COR-L47 (cell line): ENCODE measurements at regions not wholly inside any gene's neighbourhood (a gene's known extent, or its start where the extent isn't known, plus 50 kb on each side); places are given as distances from the start of the nearest gene placed in this dataset.
A peak's percentile ranks its signal among the peaks of the same experiment; 100 is the strongest.

Experiments
- DNase-seq: peaks from one replicate; lab custom pipeline; 2025; lab: John Stamatoyannopoulos, UW

DNA sequence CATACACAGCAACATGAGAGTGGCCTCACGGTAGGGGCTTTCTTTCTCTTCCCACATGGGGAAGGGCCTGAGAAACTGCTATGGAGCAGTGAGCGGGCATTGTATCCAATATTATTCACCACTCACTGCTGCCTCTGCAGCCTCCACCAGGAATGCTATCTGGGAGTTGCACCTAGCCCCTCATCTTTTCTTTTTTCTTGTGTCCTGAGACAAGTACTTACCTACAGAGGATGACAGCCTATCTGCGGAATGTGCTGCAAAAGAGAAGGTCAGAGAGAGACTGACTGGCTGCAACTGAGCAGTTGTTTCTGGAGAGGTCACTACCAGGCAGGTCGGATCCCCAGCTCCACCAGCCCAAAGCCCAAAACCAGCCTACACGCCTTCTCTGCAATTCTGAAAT is 52.1 kb upstream of the HTATIP2 start:
- DNase-seq, result no peak

GRCh38 chr11:20310596-20311394 is 52.7 kb upstream of the HTATIP2 start:
- DNase-seq, result no peak

DNA sequence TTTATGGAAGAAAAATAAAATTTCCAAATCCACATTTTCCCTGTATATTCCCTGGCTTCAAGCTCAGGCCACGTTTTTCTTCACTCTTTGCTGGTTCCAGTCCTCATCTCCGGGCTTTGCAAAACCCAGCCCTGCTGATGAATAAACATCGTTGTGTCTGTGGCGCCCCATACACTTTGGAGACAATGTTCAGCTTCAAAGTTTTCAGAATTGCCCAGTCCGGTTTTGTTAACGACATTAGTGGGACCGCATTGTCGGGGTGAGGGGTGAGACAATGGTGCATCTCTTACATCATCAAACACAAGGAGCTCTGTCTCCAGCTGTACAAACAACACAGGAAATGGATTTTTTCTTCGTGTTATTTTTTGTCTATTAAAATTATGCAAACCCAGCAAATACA is 53.4 kb upstream of the HTATIP2 start:
- DNase-seq, result no peak

DNA sequence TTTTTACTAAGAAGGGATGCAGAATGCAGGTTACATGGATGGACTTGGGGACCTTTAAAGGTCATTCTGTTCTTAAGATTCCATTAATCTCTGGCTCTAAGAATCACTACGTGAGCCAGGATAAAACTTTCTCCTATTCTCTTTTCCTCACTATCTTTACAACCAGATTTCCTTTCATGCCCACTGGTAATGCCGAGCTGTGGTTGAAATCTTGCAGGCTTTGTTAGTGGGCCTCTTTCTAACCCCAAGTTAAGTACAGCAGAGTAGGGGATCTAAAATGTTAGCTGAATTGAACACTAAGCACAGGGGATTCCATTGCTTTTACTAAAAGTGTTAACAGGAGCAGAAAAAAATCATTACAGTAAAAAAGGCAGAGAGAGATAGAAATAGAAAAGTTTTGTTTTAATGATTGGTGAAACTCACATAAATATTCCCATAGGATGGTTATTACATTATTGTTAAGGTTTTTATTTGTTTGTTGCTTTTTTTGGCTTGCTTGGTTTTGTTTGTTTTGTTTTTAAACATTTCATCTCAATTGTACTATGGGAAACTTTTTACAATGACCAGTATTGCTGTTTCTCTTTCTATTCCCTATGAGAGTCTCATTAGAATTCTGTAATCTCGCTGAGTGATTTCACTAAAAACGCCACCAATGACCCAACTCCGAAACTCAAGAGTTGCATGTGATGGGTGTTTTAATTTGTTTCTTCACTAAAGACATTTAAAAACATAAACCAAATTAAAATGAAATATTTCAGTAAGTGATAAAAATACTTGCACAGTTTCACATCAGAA is 54.1 kb upstream of the HTATIP2 start:
- DNase-seq, result no peak

DNA sequence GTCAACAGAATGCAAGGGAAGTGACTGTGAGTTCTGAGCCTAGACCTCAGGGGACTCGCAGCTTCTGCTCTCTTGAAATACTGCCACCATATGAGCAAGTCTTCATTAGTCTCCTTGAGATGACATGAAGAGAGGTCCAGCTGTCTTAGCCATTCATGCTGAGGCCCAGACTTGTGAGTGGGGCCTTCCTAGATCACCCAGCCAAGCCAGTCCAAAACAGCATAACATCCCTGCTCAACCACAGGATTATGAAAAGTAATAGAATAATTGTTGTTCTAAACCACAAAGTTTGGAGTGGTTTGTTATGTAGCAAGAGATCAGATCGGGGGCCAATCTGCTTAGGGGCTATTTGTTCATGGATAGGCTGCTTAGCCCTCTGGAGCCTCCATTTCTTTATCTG is 54.9 kb upstream of the HTATIP2 start:
- no peak for DNase-seq

DNA sequence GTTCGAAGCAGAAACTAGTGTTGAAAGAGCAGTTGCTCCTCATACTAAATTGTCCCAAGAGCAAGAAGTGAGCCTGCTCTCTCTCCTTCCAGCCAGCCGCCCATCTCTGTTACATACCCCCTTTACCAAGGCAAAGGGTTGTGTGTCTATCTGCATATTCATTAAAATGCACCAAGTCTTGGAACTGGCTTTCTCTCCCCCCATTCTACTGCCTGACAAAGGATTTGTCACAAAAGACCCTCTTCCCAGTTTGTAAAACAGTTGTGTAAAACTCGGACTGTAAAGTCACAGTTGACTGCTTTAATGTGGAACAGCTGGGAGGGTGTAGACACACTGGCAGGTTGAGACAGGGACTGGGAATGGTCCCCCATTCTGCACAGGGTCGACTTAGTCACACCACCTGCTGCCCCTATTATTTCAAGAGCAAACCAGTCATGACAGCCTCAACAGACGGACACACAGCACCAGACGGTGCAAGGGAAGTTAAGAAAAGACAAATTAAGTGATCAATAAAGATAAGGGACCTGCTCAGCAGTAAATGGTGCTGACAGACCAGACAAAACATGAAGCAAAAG is 60.0 kb upstream of the HTATIP2 start:
- no peak for DNase-seq

- no peak for DNase-seq
Measured at GRCh38 chr11:20293992-20294391, 69.5 kb upstream of the HTATIP2 start.

DNA sequence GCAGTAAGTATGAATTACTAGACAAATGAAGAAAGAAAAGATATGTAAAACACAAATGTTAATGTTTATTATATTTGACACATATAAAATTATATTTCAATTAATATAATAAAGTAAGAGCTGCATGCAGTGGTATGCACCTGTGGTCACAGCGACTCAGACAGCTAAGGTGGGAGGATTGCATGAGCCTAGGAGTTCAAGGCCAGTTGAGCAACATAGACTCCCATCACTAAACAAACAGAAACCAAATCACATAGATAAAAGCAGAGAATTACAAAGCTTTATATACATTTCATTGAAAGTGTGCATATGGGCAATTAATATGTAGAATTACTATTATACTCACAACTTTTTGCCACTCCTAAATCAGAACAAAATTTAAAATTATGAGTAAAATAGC is 70.0 kb upstream of the HTATIP2 start:
- DNase-seq, result no peak

- DNase-seq, result peak; percentile 29
Measured at GRCh38 chr11:20289732-20290131, 73.8 kb upstream of the HTATIP2 start.

- no peak for DNase-seq
Measured at GRCh38 chr11:20283475-20283874, 80.0 kb upstream of the HTATIP2 start.

GRCh38 chr11:20278727-20279126 is 84.8 kb upstream of the HTATIP2 start:
- DNase-seq, result no peak

GRCh38 chr11:20277014-20277413 is 86.5 kb upstream of the HTATIP2 start:
- no peak for DNase-seq

- DNase-seq, result no peak
Measured at GRCh38 chr11:20275987-20276965, 87.2 kb upstream of the HTATIP2 start.

DNA sequence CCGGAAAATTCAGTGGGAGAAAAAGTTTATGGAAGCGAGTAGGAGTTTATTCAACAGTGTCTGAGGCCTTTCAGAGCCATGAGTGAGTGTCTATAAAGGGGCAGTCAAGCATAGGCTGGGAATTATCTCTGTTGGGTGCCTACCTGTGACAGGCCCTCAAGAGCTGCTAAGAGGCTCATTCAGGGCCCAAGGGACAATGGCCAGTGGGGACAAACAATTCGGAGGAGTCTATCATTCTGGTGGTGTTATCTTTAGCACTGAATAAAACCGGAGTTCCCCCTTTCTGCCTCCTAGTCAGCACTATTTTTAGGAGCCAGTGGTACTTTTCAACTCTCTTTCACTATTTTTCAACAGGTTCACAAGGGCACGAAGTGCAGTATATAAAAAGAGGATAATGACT is 89.5 kb upstream of the HTATIP2 start:
- DNase-seq, result no peak

GRCh38 chr11:20261526-20261925 is 101.3 kb upstream of the DBX1 start:
- DNase-seq, result no peak

DNA sequence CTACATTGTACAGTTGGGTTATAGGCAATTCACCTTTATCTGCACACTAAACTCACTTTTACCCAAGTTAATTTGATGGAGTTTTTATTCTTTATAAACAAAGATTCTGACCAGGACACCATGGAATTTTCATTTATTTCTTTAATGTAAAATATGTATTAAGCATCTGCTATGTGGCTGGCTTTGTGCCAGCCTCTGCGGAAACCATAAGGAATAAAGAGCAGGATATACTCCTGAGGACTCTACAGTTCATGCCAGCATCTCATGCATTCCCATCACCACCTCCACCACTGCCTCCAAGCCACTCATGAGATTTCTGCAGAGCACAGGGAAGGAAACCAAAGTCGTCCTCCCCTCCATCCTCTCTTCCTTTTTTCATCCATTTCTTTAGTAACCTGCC is 100.0 kb upstream of the DBX1 start:
- DNase-seq, result no peak

GRCh38 chr11:20259506-20259905 is 99.2 kb upstream of the DBX1 start:
- DNase-seq, result no peak

GRCh38 chr11:20258376-20258895 is 98.2 kb upstream of the DBX1 start:
- DNase-seq, result no peak

- DNase-seq, result no peak
Measured at GRCh38 chr11:20256925-20257324, 96.7 kb upstream of the DBX1 start.

- DNase-seq, result no peak
Measured at GRCh38 chr11:20253796-20254195, 93.5 kb upstream of the DBX1 start.

DNA sequence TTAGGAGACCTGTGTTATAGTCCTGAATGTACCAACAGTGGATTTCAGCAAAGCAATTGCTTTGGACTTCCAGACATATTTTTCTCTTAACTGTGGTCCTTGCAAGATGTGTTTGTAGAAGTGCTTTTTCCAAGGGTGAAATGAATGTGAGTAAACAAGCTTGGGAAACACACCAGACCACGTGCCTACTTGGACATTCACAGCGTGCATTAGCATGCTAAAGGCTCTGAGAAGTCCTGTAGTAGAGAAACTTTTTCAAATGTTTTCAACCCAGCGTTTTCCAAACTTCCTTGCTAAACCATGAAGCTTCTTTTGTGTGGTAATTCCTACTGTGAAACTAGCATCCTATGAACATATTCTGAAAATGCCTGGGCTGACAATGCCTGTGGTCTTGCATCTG is 91.2 kb upstream of the DBX1 start:
- no peak for DNase-seq
